Posterior vena cava (tissue), 2 donors: ENCODE measurements at regions not wholly inside any gene's neighbourhood (a gene's known extent, or its start where the extent isn't known, plus 50 kb on each side); places are given as distances from the start of the nearest gene placed in this dataset.
"Not testable (repeated sequence)": the region's sequence is repeated elsewhere in the genome, so short reads cannot be mapped to it uniquely, and the experiment has no call there.

ENCODE experiments used
- DNase-seq: peaks from one replicate; pipeline ENCODE4 v3.0.0-alpha.2; 2020; ENCODE audit warnings: low spot score
- intact Hi-C, 2 donors: fragments of 100-400 bp; cut with DNase I; formaldehyde crosslinking; loops; one replicate each; pipeline versions ENCODE4 v1.14.1 to v1.14.2; 2022 to 2023
- donor health status: DM: yes; HTN: yes; CAD: no.
- donor health status: DM: yes; HTN: yes; CAD: no.

GRCh38 chr6:137802408-137803182 lies 64.5 kb upstream of the TNFAIP3 start:
- intact Hi-C loops, result no loop called here
- no peak for DNase-seq

DNA sequence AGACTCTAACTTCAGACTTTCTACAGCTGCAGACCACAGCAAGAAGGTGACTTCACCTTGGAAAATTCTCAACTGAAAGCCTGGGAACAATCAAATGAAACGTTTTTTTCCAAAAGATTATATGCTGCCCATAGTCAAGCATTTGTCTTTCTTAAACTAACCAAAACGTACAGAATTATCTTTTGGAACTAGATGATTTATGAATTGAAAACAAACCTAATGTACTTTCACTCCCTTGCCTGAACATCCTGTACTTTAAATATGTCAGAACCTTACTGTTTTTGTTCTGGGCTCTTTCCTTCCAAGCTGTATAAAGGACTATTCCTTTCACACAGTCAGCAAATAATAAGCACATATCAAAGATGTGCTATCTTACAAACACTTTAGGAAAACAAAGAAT lies 62.4 kb upstream of the TNFAIP3 start:
- no peak for DNase-seq
- intact Hi-C loops, result no loop called here

GRCh38 chr6:137805622-137806021 lies 61.4 kb upstream of the TNFAIP3 start:
- DNase-seq, result no peak
- intact Hi-C loops, result no loop called here

DNA sequence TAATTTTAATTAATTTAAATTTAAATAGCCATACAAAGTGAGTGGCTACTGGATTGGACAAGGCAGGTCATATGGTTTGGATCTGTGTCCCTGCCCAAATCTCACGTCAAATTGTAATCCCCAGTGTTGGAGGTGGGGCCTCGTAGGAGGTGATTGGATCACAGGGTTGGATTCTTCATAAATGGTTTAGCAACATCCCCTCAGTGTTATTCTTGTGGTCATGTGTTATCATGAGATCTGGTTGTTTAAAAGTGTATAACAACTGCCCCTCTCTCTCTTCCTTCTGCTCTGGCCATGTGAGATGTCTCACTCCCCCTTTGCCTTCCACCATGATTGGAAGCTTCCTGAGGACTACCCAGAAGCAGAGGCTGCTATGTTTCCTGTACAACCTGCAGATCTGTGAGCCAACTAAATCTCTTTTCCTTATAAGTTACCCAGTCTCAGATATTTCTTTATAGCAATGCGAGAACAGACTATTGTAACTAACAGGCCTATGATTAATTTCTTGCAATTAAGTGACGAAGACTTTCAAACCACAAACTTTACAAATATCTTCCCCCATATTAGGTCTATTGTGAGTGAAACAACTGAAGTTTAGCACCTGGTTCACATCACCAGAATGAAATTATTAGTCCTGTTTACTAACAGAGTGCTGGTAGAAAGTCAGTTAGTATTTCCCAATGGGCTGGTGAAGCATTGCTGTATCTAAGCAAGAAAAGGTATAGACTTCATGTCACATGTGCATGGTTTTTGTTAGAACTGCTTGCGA lies 60.0 kb upstream of the TNFAIP3 start:
- intact Hi-C loops, result no loop called here

GRCh38 chr6:137808191-137808590 lies 58.9 kb upstream of the TNFAIP3 start:
- intact Hi-C loops, result no loop called here
- no peak for DNase-seq

More for the DNA sequence above, 60.0 kb upstream of the TNFAIP3 start:
- DNase-seq, result no peak

DNA sequence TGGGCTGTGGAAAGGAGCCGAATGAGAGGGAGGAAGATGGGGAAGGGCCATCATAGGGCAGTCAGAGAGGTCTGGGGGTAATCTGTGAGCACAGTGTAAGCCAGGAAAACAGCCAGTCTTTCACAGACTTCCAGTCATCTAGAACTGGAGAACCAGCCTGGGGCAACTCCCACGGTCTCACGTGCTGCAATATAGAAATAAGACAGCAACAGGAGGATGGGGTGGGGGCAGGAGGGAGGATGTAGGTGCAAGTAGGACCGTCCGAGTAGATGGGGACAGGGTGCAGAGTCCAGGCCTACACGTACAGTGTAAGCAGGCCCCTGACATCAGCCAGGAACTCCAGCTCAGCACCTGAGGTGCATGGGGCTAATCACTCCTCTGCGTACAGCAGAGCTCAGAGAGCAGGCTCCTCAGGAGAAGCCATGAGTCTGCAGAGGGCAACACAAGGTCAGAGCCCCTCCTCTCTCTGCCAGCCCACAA lies 58.2 kb upstream of the TNFAIP3 start:
- intact Hi-C loops, result no loop called here
- DNase-seq, result no peak

DNA sequence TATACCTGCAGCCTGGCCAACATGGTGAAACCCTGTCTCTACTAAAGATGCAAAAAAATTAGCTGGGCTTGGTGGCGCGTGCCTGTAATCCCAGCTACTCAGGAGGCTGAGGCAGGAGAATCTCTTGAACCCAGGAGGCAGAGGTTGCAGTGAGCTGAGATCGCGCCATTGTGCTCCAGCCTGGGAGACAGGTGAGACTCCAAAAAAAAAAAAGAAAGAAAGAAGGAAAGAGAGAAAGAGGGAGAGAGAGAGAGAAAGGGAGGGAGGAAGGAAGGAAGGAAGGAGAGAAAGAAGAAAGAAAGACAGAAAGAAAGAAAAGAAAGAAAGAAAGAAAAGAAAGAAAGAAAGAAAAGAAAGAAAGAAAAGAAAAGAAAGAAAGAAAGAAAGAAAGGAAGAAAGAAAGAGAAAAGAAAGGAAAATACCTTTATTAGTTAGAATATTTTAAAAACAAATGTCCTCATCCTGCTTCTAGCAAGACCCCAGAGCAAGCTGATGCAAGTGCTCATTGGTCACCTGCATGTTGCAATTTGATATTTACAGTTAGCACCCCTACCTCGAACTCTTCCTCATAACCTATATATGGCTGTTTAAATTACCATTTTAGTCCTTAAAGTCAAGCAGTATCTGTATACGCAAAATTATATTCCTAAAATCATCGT lies 57.0 kb upstream of the TNFAIP3 start:
- intact Hi-C loops, DNase-seq: not testable (repeated sequence)

DNA sequence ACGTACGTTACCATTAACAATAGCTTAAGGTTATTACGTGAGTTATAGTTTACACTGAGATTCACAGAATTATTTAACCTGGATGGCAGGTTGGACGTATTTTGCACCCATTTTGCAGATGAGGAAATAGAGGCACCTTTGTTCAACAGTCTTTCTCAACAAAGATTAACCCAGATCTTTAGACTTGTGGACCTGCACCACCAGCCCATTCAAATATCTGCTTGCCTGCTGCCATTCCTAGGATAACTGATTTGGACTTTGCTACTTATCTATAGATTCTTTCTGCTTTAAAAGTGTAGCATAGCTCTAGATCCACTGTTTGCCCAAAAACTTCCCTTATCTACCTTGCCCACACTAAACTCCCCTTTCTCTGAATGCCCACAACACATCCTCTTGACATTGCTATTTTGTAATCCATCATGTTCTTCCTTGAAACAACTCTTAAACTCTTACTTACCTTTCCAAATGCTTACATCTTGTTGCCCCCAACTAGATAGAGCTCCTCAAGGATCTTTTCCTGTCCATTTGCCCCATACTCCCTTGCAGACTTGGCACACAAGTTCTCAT lies 56.4 kb upstream of the TNFAIP3 start:
- intact Hi-C loops, result no loop called here

GRCh38 chr6:137811121-137811915 lies 55.7 kb upstream of the TNFAIP3 start:
- intact Hi-C loops, result no loop called here
- DNase-seq, result peak; percentile 91

More for the DNA sequence above, 56.4 kb upstream of the TNFAIP3 start:
- DNase-seq, result no peak

GRCh38 chr6:137811916-137812553 lies 55.0 kb upstream of the TNFAIP3 start:
- no peak for DNase-seq
- intact Hi-C loops, result no loop called here

DNA sequence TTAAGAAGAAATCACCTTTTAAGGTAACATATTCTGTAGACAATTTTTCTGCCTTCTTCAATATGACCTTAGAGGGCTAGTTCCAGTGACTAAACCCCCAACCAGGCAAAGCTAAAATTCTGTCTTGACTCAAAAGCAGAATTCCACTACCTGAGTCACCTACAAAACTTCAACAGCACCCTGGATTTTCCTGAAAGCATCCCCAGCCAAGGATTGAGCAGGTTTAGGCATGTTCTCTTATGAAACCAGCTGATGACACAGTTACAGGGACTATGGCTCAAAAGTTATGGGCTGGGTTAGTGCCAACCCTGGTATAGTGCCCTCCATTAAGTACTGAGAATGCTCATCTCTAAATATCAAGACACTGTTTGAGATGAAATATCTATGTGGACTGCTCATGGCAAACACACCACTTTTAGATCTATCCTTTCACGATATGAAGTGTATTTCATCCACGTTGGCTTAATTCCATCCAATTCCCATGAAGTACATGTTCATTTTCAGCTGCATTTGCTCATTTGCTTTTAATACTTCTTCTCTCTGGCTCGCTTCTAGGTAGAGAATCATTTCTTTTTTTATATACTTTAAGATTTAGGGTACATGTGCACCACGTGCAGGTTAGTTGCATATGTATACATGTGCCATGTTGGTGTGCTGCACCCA lies 53.6 kb upstream of the TNFAIP3 start:
- no peak for DNase-seq
- intact Hi-C loops, result no loop called here

DNA sequence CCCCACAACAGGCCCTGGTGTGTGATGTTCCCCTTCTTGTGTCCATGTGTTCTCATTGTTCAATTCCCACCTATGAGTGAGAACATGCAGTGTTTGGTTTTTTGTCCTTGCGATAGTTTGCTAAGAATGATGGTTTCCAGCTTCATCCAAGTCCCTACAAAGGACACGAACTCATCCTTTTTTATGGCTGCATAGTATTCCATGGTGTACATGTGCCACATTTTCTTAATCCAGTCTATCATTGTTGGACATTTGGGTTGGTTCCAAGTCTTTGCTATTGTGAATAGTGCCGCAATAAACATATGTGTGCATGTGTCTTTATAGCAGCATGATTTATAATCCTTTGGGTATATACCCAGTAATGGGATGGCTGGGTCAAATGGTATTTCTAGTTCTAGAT lies 53.0 kb upstream of the TNFAIP3 start:
- DNase-seq, intact Hi-C loops: not testable (repeated sequence)

DNA sequence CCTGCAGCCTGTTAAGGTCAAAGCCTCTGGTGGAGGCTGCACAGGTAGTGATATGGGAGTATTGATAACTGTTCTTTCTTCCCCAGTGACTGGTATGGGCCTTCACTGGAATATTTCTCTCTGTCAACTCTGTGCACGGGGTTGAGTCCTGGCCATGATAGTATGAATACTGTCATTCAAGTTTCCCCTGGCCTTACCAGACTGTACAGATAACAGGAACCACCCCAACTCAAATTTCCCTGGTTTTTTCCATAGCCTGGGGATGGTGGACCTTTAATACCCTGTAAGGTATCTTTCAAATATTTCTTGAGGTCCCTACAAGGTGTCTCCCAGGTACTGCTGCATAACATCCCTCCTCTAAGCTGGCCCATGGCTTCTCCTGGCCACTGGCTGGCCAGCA lies 51.4 kb upstream of the TNFAIP3 start:
- DNase-seq, result no peak
- intact Hi-C loops, result no loop called here

DNA sequence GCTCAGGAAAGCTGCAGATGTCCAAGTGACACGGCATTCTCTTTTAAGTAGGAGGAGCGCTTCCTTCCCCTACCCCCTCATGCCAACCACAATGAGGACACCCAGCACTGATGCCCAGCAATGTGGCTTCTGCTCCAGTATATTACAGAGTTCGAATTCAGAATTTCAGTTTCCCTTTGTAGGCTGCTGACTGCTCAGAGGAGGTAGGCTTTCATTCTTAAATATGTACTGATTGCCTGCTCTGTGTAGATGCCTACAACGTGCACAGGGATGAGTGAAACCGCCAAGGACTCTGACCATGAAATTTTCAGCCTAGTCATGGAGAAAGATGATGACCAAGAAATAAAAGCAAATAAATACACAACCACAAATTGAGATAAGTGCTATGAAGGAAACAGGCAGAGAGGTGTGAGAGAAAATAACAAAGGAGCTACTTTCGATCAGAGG lies 50.9 kb upstream of the TNFAIP3 start:
- intact Hi-C loops, result no loop called here
- DNase-seq, result no peak

- intact Hi-C loops, result no loop called here
- no peak for DNase-seq
These were observed 50.1 kb upstream of the TNFAIP3 start for GRCh38 chr6:137816688-137817618.
